Brain pericyte (primary cell): ENCODE measurements at regions not wholly inside any gene's neighbourhood (a gene's known extent, or its start where the extent isn't known, plus 50 kb on each side); places are given as distances from the start of the nearest gene placed in this dataset.

ENCODE experiments used
- DNase-seq: peaks from one replicate; pipeline ENCODE4 v3.0.0-alpha.2; 2012; ENCODE audit warnings: low read depth, low spot score

GRCh38 chr7:145665499-145666258 is 450.9 kb upstream of the CNTNAP2 start:
- DNase-seq, result no peak

DNA sequence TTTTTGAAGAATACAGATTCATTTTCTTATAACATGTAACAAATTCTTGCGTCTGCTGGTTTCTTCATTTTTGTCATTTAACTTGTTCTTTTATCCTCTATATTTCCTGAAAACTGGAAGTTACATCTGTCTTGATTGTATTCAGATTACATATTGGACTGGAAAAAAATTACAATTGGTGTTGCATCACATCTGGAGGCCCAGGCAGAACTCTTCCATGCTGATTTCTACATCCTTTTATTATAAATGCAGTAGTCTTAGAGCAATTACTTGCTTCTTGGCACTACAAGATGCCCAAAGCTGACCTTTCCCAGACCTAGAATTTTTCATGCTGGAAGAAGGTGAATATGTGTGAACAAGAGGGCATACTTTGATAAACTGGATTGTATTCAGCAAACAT is 460.9 kb upstream of the CNTNAP2 start:
- no peak for DNase-seq

GRCh38 chr7:145645135-145645515 is 471.5 kb upstream of the CNTNAP2 start:
- no peak for DNase-seq

GRCh38 chr7:145644426-145645134 is 472.0 kb upstream of the CNTNAP2 start:
- DNase-seq, result no peak

DNA sequence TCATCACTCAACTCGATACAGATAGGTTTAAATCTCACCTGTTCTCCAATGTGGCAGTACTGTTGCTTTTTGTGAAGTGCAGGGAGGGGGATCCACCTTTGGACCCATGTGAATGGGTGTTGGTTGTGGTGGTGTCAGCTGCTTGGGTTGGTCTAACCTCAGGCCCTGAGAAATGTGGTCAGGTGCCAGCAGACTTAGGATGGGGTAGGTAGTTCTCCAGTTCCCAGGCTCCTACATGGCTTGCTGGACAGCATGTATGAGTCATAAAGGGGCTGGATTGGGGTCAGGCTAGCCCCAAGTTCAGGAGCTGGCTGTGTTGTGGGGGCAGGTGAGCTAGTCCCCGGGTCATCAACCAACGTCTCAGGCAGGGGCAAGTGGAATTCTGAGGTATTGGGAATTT is 472.6 kb upstream of the CNTNAP2 start:
- DNase-seq, result no peak

DNA sequence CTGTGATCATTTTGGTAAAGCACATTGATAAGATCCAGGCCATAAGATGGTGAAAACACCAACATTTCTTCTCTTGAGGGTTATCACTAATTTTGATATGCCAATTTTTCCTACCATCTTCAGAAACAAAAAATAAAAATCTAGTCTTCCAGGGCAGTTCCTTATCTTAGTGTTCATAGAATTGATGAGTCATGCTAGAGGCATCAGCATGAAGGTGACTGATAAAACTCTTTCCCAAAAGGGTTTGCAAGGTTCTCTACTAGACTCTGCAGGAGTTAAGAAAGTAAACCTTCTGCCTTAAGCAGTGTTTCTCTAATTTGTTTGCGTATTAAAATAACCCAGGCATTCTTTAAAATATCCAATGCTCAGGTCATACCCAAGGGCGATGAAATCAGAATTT is 483.1 kb upstream of the CNTNAP2 start:
- no peak for DNase-seq

DNA sequence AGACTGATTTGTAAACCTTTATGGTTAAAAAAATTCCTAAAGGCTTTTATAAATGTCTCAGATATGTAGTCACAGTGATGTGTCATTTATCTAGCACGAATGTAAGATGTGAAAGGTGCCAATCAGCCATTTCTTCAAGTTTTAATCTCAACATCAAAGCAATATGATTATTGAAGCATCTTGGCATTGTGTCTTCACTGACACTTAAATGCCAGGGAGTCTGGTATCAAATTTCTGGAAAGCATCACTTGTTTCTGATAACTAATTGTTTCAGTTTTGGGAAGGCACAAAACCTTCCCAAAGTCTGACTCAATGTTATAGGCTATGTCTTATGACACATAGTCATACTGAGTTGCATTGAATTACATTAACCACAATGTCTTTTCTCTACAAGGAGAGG is 492.0 kb upstream of the CNTNAP2 start:
- DNase-seq, result no peak

DNA sequence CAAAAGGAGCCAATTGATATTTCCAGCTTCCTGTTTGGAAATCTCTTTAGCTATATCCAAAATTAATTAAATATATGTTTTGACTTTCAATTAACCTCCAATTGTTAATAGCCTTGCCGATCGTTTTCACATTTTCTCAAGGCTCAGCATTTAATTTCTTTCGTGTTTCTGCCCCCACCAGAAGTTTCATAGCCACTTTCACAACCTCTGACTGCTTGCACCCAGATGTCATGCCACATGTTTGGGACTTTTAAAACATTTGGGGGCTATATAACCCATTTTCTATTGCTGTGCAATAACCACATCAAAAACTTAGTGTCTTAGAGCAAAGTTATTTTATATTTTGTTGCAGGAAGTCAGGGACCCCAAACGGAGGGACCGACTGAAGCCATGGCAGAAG is 510.6 kb upstream of the CNTNAP2 start:
- no peak for DNase-seq

DNA sequence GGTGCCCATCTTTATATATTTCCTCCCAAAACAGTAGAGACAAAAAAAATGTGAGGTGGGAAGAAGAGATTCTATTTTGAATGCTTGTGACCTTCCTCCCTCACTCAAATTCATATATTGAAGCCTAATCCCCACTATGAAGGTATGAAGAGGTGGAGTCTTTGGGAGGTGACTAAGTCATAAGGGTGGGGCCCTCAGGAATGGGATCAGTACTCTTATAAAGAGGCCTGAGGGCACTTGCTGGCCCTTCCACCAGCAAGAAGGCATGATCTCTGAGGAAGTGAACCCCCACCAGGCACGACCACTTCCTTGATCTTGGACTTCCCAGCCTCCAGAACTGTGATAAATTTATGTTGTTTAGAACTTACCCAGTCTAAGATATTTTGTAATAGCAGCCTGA is 517.2 kb upstream of the CNTNAP2 start:
- DNase-seq, result no peak

DNA sequence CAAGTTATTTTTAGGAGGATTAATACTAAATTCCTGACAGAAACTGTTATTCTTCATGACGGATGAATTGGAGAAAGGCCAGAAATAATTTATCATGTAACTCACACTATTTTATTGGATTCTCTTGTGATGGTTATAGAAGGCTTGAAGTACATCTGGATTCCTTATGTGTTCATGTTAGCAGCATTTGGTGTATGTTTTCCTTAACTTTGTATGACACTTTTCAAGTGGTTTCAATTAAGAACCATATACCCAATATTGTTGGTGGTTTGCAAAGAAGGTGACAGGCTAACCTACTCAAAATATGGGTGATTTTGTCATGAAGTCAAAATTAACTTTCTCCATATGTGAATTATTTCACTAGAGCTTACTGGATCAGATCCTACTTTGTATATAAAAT is 532.2 kb upstream of the CNTNAP2 start:
- DNase-seq, result no peak

- DNase-seq, result no peak
These were observed 533.8 kb upstream of the CNTNAP2 start for GRCh38 chr7:145582742-145583303.

DNA sequence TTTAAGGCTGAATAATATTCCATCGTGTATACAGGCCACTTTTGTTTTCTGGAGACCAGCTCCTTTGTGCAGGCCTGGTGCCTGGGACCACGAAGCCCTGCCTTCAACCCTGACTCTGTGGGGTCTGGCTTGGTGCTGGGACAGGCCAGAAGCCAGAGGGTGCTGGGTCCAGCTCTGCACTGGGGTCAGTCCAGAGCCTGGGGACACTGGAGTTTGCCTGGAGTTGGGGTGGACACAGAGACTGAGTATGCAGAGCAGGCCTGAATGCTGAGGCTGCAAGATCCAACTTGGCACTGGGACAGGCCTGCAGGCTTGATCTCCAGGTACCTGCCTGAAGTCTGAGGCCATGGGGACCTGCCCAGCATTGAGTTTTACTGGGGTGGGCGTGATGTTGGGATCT is 558.8 kb upstream of the CNTNAP2 start:
- no peak for DNase-seq

- no peak for DNase-seq
These were observed 573.4 kb upstream of the CNTNAP2 start for GRCh38 chr7:145543242-145543641.

DNA sequence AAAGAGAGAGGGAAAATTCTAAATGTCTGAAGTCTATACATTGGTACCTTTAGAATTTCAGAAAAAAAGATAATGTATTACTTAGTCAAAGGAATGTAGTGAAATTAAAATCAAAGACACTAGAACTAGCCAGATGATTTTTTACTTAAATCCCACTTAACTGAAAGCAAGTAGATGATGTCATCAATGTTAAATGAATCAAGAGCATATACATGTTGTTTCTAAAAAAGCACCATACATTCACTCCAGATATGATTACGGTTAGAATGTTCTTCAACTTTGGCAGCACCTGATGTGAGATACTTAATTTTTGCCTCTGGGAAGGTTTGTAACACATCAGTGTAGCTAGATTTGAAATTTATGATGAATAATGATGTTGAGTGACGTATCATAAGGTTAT is 576.7 kb upstream of the CNTNAP2 start:
- no peak for DNase-seq

GRCh38 chr7:145534301-145534700 is 582.3 kb upstream of the CNTNAP2 start:
- DNase-seq, result no peak

- no peak for DNase-seq
These were observed 596.3 kb upstream of the CNTNAP2 start for GRCh38 chr7:145520284-145520683.

- DNase-seq, result no peak
These were observed 605.6 kb upstream of the CNTNAP2 start for GRCh38 chr7:145511004-145511403.

DNA sequence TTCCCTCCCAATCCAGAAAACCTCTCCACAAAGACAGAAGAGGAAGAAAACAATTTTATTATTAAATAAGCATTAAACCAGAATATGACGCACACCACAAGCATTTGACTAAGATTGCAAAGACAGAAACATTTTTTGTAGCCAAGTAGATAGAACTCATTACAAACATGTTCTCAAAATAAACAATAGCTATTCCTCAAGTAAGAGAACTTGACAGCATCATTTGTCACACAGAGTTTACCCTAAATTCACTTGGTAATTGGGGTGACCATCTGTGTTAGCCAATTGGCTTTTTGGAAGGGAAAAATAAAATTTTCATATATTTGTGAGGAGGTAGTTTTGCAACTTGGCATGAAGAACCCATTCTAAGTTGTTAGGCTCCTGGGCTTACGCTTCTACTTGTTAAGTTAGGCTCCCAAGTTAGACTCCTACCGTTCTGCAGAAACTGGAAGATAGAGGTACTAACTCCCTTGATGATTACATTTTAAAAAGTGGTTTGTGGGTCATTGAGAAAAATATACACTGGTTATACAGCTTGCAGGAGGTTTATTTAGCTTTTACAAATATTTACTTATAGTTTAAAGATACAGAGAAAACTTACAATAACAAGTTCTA is 618.6 kb upstream of the CNTNAP2 start:
- DNase-seq, result no peak

GRCh38 chr7:145490356-145490755 is 626.2 kb upstream of the CNTNAP2 start:
- no peak for DNase-seq

GRCh38 chr7:145489609-145490008 is 627.0 kb upstream of the CNTNAP2 start:
- DNase-seq, result no peak

DNA sequence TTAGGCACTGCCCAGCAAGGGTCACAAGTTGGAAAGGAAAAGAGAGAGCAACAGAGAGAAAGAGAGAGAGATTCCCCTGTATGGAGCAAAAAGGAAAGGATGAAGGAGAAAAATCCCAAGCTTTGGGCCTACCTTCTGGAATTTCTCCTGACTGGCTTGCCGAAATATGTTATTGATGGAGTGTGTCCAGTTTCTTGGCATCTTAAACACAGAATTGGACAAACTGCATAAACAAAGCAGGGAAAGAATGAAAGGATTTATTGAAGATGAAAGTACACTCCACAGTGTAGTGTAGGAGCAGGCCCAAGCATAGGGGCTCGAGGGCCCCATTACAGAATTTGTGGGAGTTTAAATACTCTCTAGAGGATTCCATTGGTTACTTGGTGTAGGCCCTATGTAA is 627.8 kb upstream of the CNTNAP2 start:
- DNase-seq, result no peak

- DNase-seq, result no peak
These were observed 634.6 kb upstream of the CNTNAP2 start for GRCh38 chr7:145481985-145482384.

DNA sequence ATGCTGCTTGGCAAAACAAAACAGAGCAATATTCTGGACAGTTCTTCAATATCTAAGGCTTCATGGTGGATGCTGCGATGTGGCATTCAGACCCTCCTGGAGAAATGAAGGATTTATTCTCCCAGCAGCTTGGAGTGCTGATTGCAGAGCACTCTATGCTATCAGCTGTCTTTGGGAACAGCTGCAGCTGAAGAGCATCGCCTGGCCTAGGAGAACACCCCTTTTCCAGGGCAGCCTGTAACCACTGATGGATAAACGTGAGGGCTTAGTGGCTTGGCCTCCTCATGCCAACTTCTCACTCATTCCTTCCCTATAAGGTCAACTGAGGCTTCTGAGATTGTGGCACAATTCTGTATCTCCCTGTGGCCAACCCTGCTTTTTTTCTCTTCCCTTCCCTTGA is 638.1 kb upstream of the CNTNAP2 start:
- no peak for DNase-seq
